ENCODE measurements at regions not wholly inside any gene's neighbourhood (a gene's known extent, or its start where the extent isn't known, plus 50 kb on each side); places are given as distances from the start of the nearest gene placed in this dataset.

GRCh38 chr2:71860381-71860926 lies 287.2 kb downstream of the CYP26B1 start:
- no peak for DNase-seq

DNA sequence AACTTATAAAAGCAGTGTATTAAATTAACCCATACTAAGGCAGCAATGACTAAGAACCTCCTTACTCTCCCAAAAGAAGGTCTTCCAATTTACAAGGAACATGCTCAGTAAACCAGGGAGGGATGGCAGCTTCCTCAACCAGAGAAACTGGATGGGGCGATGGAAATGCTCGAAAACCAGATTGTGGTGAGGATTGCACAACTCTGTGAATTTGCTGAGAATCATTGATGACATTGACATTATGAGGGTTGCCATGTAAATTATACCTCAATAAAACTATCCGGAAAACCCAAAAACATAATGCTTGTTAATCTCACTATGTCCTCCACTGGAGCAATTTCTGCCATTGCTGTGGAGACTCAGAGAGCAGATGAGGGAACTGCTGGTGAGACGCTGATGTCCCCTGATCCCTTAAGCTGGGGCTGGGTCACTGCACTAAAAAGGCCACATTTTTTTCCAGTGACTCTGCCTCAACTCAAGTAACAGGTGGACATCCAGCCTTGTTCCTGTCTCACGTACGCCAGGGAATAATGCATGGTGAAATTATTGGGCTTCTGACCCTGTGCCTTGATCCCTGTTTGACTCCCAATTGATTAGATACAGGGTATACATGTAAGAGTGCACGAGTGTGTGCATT lies 288.3 kb downstream of the CYP26B1 start:
- DNase-seq = no peak

DNA sequence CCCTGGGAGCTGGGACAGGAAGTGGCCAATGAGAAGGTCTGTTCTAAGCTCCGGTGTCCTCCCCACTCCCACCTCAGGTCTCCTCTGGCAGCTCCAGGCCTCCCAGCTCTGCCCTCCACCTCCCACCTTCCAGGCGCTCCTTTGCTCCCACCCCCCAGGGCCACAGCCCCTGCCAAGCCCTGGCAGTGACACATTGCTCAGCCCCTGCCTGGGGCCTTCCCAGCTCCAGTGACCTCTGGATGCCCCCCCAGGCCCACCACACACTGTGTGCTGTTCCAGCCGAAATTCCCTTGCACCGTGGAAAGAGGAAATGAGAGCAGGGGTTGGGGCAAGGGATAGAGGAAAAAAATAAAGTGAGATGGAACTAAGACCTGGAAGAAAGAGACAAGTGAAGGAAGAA lies 289.6 kb downstream of the CYP26B1 start:
- DNase-seq = no peak

GRCh38 chr2:71857636-71858035 lies 290.0 kb downstream of the CYP26B1 start:
- DNase-seq = no peak

DNA sequence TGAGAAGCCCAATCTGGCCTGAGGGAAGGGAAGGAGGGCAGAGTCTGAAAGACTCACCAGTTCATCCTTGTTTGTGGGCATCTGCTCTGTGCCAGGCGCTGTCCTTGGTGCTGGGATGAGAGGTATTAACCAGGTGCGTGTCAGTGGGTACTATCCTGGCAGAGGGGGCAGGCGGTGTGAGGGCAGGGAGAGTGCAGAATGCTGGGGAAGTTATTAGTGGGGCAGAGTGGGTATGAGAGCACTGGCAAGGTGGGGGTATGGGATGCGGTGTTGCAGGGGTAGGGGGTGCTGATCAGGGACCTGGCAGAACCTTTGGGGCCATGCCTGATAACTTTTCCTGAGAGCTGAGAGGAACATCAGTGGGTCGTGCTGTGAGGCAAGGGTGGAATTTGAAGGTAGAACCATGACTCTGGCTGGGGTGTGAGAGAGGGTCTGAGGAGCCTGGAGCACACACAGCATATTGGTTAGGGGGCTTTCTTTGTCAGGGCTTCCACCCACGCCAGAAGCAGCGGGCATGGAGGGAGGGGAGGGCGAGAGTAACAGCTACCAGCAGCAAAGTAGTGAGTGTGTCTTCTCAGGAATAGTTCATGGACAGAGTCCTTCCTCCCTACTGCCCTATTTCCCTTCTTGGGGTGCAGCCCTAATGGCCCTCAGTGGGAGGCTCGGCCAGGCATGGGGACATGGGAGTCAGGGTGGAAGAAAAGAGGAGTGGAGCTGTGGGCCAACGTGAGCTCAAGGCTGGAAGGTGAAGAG lies 290.7 kb downstream of the CYP26B1 start:
- DNase-seq = peak; percentile 50

DNA sequence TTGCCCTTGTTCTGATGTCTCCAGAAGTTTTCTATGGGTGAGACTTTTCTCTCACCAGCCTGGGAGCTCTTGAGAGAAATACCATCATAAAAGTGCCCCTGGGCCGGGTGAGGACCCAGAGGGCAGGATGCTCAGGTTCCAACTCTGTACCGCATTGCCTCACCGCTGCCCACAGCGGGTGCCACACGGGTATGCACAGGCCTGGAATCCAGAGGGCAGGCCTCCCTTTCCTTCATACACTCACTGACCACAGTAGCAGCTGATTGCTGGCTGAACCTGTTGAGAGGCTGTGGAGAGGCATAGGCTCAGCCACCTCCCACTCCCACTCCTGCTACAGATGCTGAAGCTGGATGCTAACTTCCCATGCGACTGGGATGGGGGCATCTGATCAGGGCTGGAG lies 293.8 kb downstream of the CYP26B1 start:
- DNase-seq = no peak

- no peak for DNase-seq
Measured at GRCh38 chr2:71852141-71852711, 295.4 kb downstream of the CYP26B1 start.

DNA sequence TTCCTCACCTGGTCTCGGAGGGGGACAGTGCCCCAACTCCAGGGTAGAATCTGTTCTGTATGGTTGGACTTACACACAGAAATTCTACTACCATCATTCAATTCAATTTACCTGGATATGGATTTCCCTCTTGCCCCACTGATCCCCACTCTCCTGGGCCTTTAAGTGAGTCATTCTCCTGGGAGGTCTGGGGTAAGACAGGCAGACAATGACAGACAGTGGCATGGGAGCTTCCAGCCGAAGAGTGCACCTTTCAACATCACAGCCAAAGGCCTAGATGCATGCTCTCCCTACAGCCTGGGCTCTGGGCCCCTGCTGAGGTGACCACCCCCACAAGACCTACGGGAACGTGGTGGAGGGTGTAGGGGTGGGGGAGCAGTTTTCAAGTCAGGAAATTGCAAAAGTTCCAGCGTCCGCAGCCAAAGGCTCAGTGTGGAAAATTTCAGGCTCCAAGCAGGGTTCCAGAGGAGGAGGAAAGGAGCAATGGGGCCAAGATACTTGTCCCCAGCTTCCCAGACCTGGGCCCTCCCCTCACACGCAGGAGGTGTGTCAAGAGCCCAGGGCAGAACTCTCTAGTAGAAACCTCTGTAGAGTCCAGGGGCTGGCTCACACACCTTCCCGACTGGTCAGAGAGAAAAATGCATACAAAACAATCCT lies 296.4 kb downstream of the CYP26B1 start:
- no peak for DNase-seq

GRCh38 chr2:71850306-71850801 lies 297.3 kb downstream of the CYP26B1 start:
- DNase-seq = no peak

GRCh38 chr2:71849607-71850305 lies 297.9 kb downstream of the CYP26B1 start:
- no peak for DNase-seq

DNA sequence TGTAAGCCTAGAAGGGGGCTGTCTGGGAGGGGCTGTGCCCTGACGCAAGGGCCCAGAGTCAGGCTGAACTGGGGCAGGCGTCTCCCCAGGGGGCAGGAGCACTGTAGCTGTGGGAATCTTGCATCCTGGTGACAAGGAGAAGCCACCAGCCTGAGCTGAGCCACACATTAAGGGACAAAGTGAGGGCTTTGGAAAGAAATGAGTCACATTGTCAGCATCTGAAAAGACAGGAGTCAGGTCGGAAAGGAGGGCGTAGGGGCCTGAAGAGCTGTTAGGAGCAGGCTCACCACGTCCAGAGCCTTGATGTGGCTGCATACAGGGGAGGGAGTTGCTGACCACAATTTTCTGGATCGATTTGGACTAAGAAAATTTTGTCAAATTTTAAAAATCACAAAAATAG lies 298.6 kb downstream of the CYP26B1 start:
- DNase-seq = no peak

DNA sequence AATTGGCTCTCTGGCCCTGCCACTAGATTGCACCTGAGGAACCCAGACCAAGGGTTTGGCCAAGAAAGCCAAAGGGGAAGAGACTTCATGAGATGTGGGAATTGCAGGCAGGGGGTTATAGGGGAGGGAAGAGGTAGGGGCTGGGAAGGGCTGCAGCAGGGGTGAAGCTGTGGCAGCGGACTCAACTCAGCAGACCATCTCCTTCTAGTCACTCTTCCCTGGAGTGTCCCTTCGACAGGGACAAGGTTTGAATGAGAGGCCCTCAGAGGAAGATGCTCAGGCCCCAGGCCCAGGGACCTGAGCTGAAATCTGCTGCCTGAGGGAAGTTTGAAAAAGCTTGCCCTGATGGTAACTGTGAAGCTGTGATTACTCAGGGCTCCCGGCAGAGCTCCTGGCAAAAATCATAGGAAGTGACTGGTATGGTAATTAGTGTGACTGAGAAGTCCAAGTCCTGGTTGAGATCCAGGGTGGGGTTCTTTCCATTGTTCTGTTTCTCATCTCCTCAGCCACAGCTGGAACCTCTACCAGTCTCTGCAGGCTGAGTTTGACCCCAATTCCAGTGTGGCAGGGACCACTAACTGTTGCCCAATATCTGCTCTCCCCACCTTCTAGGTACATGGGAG lies 300.9 kb downstream of the CYP26B1 start:
- DNase-seq = no peak

GRCh38 chr2:71846072-71846471 lies 301.6 kb downstream of the CYP26B1 start:
- DNase-seq = no peak

DNA sequence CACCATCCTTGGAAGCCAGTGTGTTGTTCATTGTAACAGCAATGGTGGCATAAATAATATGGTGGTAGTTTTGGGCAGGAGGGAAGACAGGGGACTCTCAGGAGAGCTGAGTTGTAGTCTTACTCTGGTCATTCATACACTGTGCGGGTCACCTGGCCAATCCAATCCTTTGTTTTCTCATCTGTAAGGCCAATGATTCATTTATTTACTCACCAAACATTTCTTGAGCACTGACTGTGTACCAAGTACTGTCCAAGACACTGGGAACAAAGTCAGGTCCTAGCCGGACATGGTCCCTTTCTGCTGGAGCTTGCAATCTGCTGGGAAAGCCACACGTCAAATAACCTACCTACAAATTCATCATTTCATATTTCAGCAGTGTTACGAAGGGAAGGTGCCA lies 302.7 kb downstream of the CYP26B1 start:
- DNase-seq = no peak

DNA sequence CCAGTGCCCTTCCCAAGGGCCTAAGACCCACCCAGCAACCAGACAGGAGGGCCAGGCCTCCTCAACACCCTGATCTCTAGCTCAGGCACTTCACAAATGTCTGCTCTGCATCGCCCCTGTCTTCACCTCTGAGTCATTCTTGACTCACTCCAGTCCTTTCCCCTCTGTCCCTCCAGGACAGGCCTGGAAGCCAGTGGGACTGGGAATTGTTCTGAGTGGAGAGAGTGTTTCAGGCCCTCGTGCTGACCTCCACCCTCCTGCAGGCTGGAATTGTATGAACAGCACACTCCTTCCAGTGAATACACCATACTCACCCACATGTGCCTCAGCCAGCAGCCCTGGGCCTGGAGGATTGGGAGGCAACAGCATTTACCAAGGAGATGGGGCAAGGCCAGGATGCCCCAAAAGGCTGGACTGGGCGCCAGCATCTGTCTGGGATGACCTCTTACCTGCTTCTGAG lies 304.2 kb downstream of the CYP26B1 start:
- no peak for DNase-seq

- no peak for DNase-seq
Measured at GRCh38 chr2:71842744-71843143, 304.9 kb downstream of the CYP26B1 start.

- no peak for DNase-seq
Measured at GRCh38 chr2:71839826-71840225, 307.8 kb downstream of the CYP26B1 start.

GRCh38 chr2:71834796-71835195 lies 312.9 kb downstream of the CYP26B1 start:
- no peak for DNase-seq

DNA sequence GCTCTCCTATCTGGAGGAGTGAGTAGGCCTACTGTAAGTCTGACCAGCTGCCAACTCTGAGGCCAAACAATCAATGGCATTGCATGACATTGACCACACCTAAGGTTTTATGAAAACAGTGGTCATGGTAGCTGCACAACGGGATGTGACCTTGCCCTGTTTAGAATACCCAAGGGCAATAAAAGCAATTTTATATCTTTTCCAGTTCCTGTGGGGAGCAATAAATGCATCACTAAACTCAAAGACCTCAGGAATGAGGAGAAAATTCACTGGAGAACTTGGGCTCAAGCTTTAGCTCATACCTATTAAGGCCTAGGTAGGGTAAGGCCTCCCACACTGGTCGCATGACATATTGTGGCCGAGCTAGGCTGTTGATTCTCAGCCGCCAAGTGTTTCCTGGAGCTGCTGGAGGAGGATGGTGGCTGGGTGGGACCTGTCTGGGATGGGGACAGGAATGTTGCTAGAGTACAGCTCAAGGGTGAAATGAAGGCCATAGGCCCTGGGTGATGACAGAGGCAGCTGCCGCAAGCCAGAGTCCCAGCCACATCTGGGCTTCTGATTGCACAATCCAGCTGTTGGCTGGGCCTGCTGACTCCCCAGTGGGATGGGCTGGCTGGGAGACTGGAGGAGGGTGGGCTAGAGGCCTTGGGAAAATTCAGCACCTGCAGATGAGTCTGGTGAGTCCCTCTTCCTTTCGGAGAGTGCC lies 313.7 kb downstream of the CYP26B1 start:
- no peak for DNase-seq

DNA sequence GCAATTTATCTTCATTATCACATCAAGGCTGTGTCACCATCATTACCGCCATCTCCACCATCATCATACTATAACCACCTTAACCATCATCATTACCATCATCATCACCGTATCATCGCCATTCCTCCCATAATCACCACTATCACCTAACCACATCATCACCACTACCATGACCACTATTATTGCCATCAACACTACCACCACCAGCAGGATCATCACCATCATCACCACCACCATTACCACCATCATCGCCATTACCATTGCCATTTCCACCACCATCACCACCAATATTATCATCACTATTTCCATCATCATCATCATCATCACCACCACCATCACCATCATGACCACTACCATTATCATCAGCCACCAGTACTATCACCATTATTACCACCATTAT lies 314.4 kb downstream of the CYP26B1 start:
- DNase-seq = no peak

DNA sequence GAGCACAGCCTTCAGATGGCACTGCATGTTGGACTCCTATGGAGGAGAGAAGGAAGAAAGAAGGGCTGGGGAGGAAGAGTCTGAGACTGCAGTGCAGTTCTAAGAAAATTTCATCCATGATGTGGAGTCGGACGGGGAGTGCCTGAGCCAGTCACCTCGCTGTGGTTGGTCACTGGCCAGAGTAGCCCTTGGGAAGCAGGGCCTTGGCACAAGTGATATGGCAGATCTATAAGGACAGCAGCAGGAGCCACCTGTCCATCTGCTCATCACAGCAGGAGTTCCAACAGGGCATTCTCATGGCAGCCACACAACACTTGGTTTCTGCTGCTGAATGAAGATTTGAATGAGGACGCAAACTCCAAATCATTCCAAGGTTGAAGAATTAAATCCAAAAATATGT lies 314.8 kb downstream of the CYP26B1 start:
- no peak for DNase-seq
